ENCODE measurements at regions not wholly inside any gene's neighbourhood (a gene's known extent, or its start where the extent isn't known, plus 50 kb on each side); places are given as distances from the start of the nearest gene placed in this dataset.

- Histone ChIP-seq H4K20me1 (ENCODE audit: insufficient read depth) (no peaks in the 10 kb centered on the region), H3K27me3 (ENCODE audit: insufficient read depth) (no peaks in the 10 kb centered on the region), H3K4me1 (ENCODE audit: control insufficient read depth in 1 of 2, insufficient read depth in 2 of 2, low read depth in 1 of 2, low read length in 1 of 2) (peaks cover 0 to 15% of the 10 kb centered on the region in 2 experiments; a peak in 2 of 4 replicates), H3F3A (replicated peaks; ENCODE audit: insufficient read depth) (no peaks in the 10 kb centered on the region), H3K4me3 (ENCODE audit: low read depth in 2 of 2, low read length in 1 of 2) (no peak overlapping the region), H3K9ac (no peak overlapping the region), H3K36me3 (replicated peaks in 1 of 2; ENCODE audit: control insufficient read depth in 1 of 2, insufficient read depth in 2 of 2, low read length in 1 of 2) (no peaks in the 10 kb centered on the region), H3K9me2 (no peaks in the 10 kb centered on the region), H3K27ac (ENCODE audit: low read depth in 2 of 2, low read length in 1 of 2) (no peak overlapping the region), H3K9me3 (no peaks in the 10 kb centered on the region), H3K79me2 (ENCODE audit: insufficient read depth) (no peaks in the 10 kb centered on the region), H2AFZ (ENCODE audit: low read depth) (no peak overlapping the region), H3K4me2 (no peak overlapping the region)
- WGBS (ENCODE audit: low lambda C conversion rate) = 79% methylated on average over 5 of the region's 5 CpGs
- ChIA-PET CTCF (interaction anchor here (2.7 kb wide), 1 partner anchor 214 kb away, joined by 7 read pairs; no protein-coding TSS in a partner anchor), POLR2A (no interaction called here)
- TF ChIP-seq GABPA (IDR thresholded peaks at IDR 0.05; ENCODE audit: low read depth) = no peak
- TF ChIP-seq EZH2phosphoT487 (IDR thresholded peaks at IDR 0.05; ENCODE audit: borderline replicate concordance, low read depth) = no peak
- no peak for TF ChIP-seq IRF3 (IDR thresholded peaks at IDR 0.05; ENCODE audit: low read depth, low read length)
- no peak for TF ChIP-seq USF1 (IDR thresholded peaks at IDR 0.05; ENCODE audit: borderline replicate concordance, low read depth)
- no peak for TF ChIP-seq FOSL2 (IDR thresholded peaks at IDR 0.05; ENCODE audit: borderline replicate concordance, low read depth)
- no peak for TF ChIP-seq FOXM1 (IDR thresholded peaks at IDR 0.05; ENCODE audit: low read depth)
- TF ChIP-seq ZBTB33 (IDR thresholded peaks at IDR 0.05; ENCODE audit: borderline replicate concordance, low read depth) = no peak
- no peak for TF ChIP-seq TEAD4 (IDR thresholded peaks at IDR 0.05; ENCODE audit: borderline replicate concordance, insufficient read depth)
- no peak for TF ChIP-seq CTCF (IDR thresholded peaks at IDR 0.05)
- no peak for TF ChIP-seq GATA2 (CRISPR knock-in tag; IDR thresholded peaks at IDR 0.05)
- TF ChIP-seq SMC3 (IDR thresholded peaks at IDR 0.05; ENCODE audit: low read depth, low read length) = no peak
- TF ChIP-seq MEF2A (IDR thresholded peaks at IDR 0.05; ENCODE audit: borderline replicate concordance, low read depth) = no peak
- no peak for TF ChIP-seq MXI1 (IDR thresholded peaks at IDR 0.05; ENCODE audit: low read depth, low read length)
- no peak for DNase-seq
Observed at GRCh38 chr5:73236541-73237128, 63.6 kb downstream of the TMEM174 start.
